DND-41 (cell line): ENCODE measurements at regions not wholly inside any gene's neighbourhood (a gene's known extent, or its start where the extent isn't known, plus 50 kb on each side); places are given as distances from the start of the nearest gene placed in this dataset.
A peak's percentile ranks its signal among the peaks of the same experiment; 100 is the strongest.

ENCODE experiments used
- ATAC-seq: fragments of 200-7000 bp; cut with Tn5 transposase; 3 replicates; pipeline ENCODE4 v1.9.1; 2021; ENCODE audit warnings: low read depth; ENCODE audit not compliant: insufficient read depth
- DNase-seq: peaks from one replicate; pipeline ENCODE4 v3.0.0-alpha.2; 2020
- H2AFZ ChIP-seq: 2 replicates; pipeline ENCODE4 v1.6.0; 2012; ENCODE audit warnings: low read depth, low read length
- H3K27ac ChIP-seq: 2 replicates; pipeline ENCODE4 v1.5.1; 2012; ENCODE audit warnings: low read length, inconsistent platforms
- H3K27me3 ChIP-seq: fragments of 200-600 bp; sonication (generic); 2 replicates; pipeline ENCODE4 v1.6.0; 2012; ENCODE audit warnings: low read length, mild to moderate bottlenecking, inconsistent platforms; ENCODE audit not compliant: insufficient read depth, poor library complexity
- H3K36me3 ChIP-seq: 2 replicates; pipeline ENCODE4 v1.5.1; 2012; ENCODE audit warnings: low read length, inconsistent platforms; ENCODE audit not compliant: insufficient read depth
- H3K4me1 ChIP-seq: 2 replicates; pipeline ENCODE4 v1.5.1; 2012; ENCODE audit warnings: mild to moderate bottlenecking, low read length; ENCODE audit not compliant: insufficient read depth
- H3K4me2 ChIP-seq: 2 replicates; pipeline ENCODE4 v1.6.0; 2012; ENCODE audit warnings: mild to moderate bottlenecking, moderate library complexity, low read length, inconsistent platforms; ENCODE audit not compliant: insufficient read depth
- H3K4me3 ChIP-seq, 2 experiments: fragments of 200-600 bp in 1 of 2; shearing (Covaris generic) in 1 of 2; 2 replicates each; pipeline ENCODE4 v1.5.1; 2012 to 2016; ENCODE audit warnings: inconsistent platforms in 2 of 2, low read length in 2 of 2, mild to moderate bottlenecking in 2 of 2, low read depth in 1 of 2, moderate library complexity in 1 of 2
- H3K79me2 ChIP-seq: 2 replicates; pipeline ENCODE4 v1.6.0; 2012; ENCODE audit warnings: low read length, inconsistent platforms; ENCODE audit not compliant: insufficient read depth
- H3K9ac ChIP-seq: 2 replicates; pipeline ENCODE4 v1.6.0; 2012; ENCODE audit warnings: low read depth, mild to moderate bottlenecking, inconsistent platforms, low read length, moderate library complexity
- H3K9me3 ChIP-seq: 2 replicates; pipeline ENCODE4 v1.5.1; 2012; ENCODE audit warnings: low read length, moderate library complexity, mild to moderate bottlenecking, inconsistent platforms; ENCODE audit not compliant: insufficient read depth, severe bottlenecking
- H4K20me1 ChIP-seq: 2 replicates; pipeline ENCODE4 v1.6.0; 2012; ENCODE audit warnings: low read length; ENCODE audit not compliant: insufficient read depth
- EZH2 ChIP-seq: IDR thresholded peaks from 3 replicates; pipeline ENCODE4 v1.6.1; 2012; ENCODE audit warnings: borderline replicate concordance, low read depth, mild to moderate bottlenecking, moderate library complexity, low read length, inconsistent platforms; ENCODE audit not compliant: severe bottlenecking
- TF ChIP-seq, protein P1 (sequence below): IDR thresholded peaks from 2 replicates; pipeline ENCODE4 v1.5.1; 2012; ENCODE audit warnings: borderline replicate concordance, low read length, moderate library complexity, mild to moderate bottlenecking; ENCODE audit not compliant: poor library complexity, severe bottlenecking; ENCODE audit errors: extremely low read depth

DNA sequence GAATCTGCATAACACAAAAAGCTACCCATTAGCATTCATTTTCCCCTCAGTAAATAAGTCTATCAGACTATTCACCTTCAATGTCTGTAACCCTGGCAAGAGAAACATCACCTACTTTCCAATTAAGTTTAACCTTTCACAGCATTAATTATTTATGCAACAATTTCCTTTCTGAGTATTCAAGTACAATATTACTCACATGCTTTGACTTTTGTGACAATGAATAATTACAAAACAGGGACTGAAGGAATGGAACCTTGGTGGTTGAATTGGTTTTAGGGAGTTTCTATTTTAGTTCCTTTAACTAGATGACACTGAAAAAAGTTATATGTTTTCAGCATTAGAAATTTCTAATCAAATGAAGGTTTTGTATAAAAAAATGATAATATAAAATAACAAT lies 932.3 kb upstream of the EPHA5 start:
- H3K4me3 ChIP-seq = no peak overlapping the region
- DNase-seq = no peak
- no peaks in the 10 kb centered on the region for H3K9me3 ChIP-seq
- H3K27ac ChIP-seq = no peak overlapping the region
- no peak overlapping the region for H3K9ac ChIP-seq
- TF ChIP-seq, protein P1, sequence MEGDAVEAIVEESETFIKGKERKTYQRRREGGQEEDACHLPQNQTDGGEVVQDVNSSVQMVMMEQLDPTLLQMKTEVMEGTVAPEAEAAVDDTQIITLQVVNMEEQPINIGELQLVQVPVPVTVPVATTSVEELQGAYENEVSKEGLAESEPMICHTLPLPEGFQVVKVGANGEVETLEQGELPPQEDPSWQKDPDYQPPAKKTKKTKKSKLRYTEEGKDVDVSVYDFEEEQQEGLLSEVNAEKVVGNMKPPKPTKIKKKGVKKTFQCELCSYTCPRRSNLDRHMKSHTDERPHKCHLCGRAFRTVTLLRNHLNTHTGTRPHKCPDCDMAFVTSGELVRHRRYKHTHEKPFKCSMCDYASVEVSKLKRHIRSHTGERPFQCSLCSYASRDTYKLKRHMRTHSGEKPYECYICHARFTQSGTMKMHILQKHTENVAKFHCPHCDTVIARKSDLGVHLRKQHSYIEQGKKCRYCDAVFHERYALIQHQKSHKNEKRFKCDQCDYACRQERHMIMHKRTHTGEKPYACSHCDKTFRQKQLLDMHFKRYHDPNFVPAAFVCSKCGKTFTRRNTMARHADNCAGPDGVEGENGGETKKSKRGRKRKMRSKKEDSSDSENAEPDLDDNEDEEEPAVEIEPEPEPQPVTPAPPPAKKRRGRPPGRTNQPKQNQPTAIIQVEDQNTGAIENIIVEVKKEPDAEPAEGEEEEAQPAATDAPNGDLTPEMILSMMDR = no peak
- no peak for TF ChIP-seq EZH2
- no peaks in the 10 kb centered on the region for H3K27me3 ChIP-seq
- no peak overlapping the region for H3K4me2 ChIP-seq
- no peak overlapping the region for H2AFZ ChIP-seq
- no peaks in the 10 kb centered on the region for H3K79me2 ChIP-seq
- ATAC-seq = no peak
- H3K4me1 ChIP-seq = no peaks in the 10 kb centered on the region
- no peaks in the 10 kb centered on the region for H3K36me3 ChIP-seq
- no peaks in the 10 kb centered on the region for H4K20me1 ChIP-seq

DNA sequence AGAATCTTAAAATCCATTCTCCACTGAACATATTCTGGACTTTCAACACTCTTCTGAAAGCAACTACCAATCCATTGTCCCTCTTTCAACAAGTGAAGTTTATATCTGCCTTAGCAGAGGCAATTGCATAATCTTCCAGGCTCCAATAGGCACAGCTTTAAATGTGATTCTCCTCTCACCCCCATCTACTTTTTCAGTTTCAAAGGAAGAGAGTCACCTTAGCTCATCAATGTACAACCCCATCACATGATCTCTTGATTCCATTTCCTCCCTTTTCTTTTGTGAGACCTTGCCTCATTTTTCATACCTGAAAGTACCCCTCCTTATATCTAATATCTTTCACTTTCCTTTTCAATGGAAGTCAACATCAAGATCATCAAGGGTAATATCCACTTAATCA lies 921.7 kb upstream of the EPHA5 start:
- H3K9me3 ChIP-seq = no peaks in the 10 kb centered on the region

DNA sequence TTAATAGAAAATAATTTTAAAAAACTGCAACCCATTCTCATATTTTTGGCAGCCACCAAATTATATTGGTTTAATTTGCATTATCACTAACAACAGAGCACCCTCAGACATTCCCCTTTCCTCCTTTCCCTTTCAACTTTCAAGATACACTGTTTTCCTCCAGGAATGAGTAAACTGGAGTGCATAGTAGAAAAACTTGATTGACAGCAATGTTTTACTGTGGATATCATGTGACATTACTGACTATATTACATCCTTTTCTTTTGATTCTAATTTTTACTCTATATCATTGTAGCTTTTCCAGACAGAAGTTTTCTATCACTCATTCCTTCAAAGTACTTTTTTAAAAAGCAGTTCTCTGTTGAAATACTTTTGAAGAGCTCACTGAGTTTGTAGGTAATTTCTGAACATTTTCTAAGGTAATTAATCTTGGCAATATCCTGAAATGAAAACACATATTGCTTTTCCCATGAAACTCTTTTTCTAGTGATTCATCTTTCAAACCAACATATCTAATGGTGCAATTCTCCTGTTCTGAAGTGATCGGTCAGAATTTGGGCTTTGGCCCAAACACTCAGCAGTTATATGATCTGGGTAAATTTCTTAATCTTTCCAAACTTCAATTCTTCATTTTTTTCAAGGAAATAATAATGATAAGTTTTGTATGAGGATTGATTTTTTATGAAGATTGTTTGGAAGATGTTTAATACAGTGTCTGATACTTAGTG lies 920.4 kb upstream of the EPHA5 start:
- Histone ChIP-seq H4K20me1 (no peaks in the 10 kb centered on the region), H2AFZ (no peak overlapping the region), H3K9me3 (no peaks in the 10 kb centered on the region), H3K27me3 (no peaks in the 10 kb centered on the region), H3K79me2 (no peaks in the 10 kb centered on the region), H3K4me1 (no peaks in the 10 kb centered on the region), H3K4me3 (no peak overlapping the region), H3K9ac (no peak overlapping the region), H3K36me3 (no peaks in the 10 kb centered on the region), H3K4me2 (no peak overlapping the region), H3K27ac (no peak overlapping the region)
- no peak for ATAC-seq
- TF ChIP-seq, protein P1 = no peak
- no peak for TF ChIP-seq EZH2
- no peak for DNase-seq

More for the DNA sequence above, 921.7 kb upstream of the EPHA5 start:
- Histone ChIP-seq H3K4me1 (no peaks in the 10 kb centered on the region), H3K4me2 (no peak overlapping the region), H3K27me3 (no peaks in the 10 kb centered on the region), H3K36me3 (no peaks in the 10 kb centered on the region), H2AFZ (peak overlapping the region; percentile 29; the same call in 1 of the 2 replicates), H3K79me2 (no peaks in the 10 kb centered on the region), H3K27ac (no peak overlapping the region), H4K20me1 (no peaks in the 10 kb centered on the region), H3K9ac (no peak overlapping the region), H3K4me3 (no peak overlapping the region)
- ATAC-seq (no peak), DNase-seq (no peak)
- TF ChIP-seq, protein P1 = no peak
- no peak for TF ChIP-seq EZH2

DNA sequence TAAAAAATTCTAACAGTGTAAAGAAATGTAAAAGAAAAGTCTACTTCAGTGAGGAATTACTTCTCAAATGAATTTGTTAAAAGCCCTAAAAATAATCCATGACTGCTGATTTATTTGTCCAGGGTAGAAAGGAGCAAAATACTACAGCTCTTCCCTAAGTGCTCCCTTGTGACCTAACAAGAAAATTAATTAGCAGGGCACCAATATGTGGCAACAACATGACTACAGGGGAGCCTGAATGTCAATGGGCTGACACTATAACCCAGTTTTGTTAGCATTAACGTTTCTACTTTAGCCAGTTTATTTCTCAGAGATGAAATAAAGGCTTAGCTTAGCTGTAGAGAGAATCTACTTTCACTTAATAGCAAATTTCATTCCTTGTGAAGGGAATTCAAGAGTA lies 918.9 kb upstream of the EPHA5 start:
- H2AFZ ChIP-seq = no peak overlapping the region
- H4K20me1 ChIP-seq = no peaks in the 10 kb centered on the region
- H3K4me1 ChIP-seq = no peaks in the 10 kb centered on the region
- H3K9ac ChIP-seq = no peak overlapping the region
- H3K4me2 ChIP-seq = no peak overlapping the region
- no peak overlapping the region for H3K27ac ChIP-seq
- H3K4me3 ChIP-seq = no peak overlapping the region
- TF ChIP-seq EZH2 = no peak
- TF ChIP-seq, protein P1 = no peak
- ATAC-seq = no peak
- H3K9me3 ChIP-seq = no peaks in the 10 kb centered on the region
- DNase-seq = no peak
- H3K36me3 ChIP-seq = no peaks in the 10 kb centered on the region
- H3K27me3 ChIP-seq = no peaks in the 10 kb centered on the region
- no peaks in the 10 kb centered on the region for H3K79me2 ChIP-seq
